Thyroid gland (tissue), 4 donors: ENCODE measurements at regions not wholly inside any gene's neighbourhood (a gene's known extent, or its start where the extent isn't known, plus 50 kb on each side); places are given as distances from the start of the nearest gene placed in this dataset.

Experiments
- DNase-seq, 2 donors: peaks; one replicate each; pipeline ENCODE4 v3.0.0-alpha.2; 2019
- H3K27ac ChIP-seq, 3 donors: fragments of 200-600 bp; sonication (generic); 1 replicate in 2 of 3; 2 replicates in 1 of 3; pipeline ENCODE4 v1.5.1; 2016 to 2019; ENCODE audit warnings: mild to moderate bottlenecking in 1 of 3, moderate library complexity in 1 of 3
- H3K27me3 ChIP-seq: fragments of 200-600 bp; sonication (generic); one replicate; pipeline ENCODE4 v1.5.1; 2019
- H3K36me3 ChIP-seq, 2 donors: fragments of 200-600 bp; sonication (generic); one replicate each; pipeline ENCODE4 v1.5.1; 2016 to 2019
- H3K4me1 ChIP-seq, 2 donors: fragments of 200-600 bp; sonication (generic); one replicate each; pipeline ENCODE4 v1.5.1; 2017 to 2019
- H3K4me3 ChIP-seq, 3 donors: fragments of 200-600 bp; sonication (generic); replicated peaks in 1 of 3; 1 replicate in 2 of 3; 2 replicates in 1 of 3; pipeline ENCODE4 v1.5.1; 2016; ENCODE audit warnings: mild to moderate bottlenecking in 1 of 3
- H3K9me3 ChIP-seq: fragments of 200-600 bp; sonication (generic); one replicate; pipeline ENCODE4 v1.5.1; 2017
- CTCF ChIP-seq, 6 experiments: fragments of 200-600 bp in 3 of 6; fragments of 450-650 bp in 3 of 6; sonication (generic) in 3 of 6; IDR thresholded peaks; one replicate each; pipeline ENCODE4 v1.5.1; 2016 to 2019; ENCODE audit warnings: antibody characterized with exemption in 6 of 6, mild to moderate bottlenecking in 2 of 6, inconsistent platforms in 1 of 6, moderate library complexity in 1 of 6
- POLR2A ChIP-seq, 2 donors: fragments of 450-650 bp; IDR thresholded peaks; one replicate each; pipeline ENCODE4 v1.6.1; 2017; ENCODE audit warnings: antibody characterized with exemption in 2 of 2, mild to moderate bottlenecking in 2 of 2, moderate library complexity in 1 of 2
- WGBS, 2 donors: methylation state at CpG; one replicate each; pipeline ENCODE4 v1.1.5; 2017; 5-methylcytosine and 5-hydroxymethylcytosine counted together
- intact Hi-C: fragments of 100-400 bp; cut with DNase I; formaldehyde crosslinking; loops from one replicate; pipeline ENCODE4 v1.15.1; 2023

- Histone ChIP-seq H3K27me3 (no peaks in the 10 kb centered on the region), H3K36me3 (no peaks in the 10 kb centered on the region), H3K9me3 (no peaks in the 10 kb centered on the region), H3K4me3 (no peak overlapping the region), H3K27ac (no peak overlapping the region), H3K4me1 (no peaks in the 10 kb centered on the region)
- intact Hi-C loops = no loop called here
- TF ChIP-seq CTCF (IDR thresholded peaks at IDR 0.05) (no peak), POLR2A (IDR thresholded peaks at IDR 0.05) (no peak)
- no peak for DNase-seq
Measured at GRCh38 chr5:30900367-30900766, 293.1 kb upstream of the CDH6 start.

- no peaks in the 10 kb centered on the region for H3K9me3 ChIP-seq
- H3K27ac ChIP-seq = no peak overlapping the region
- no peaks in the 10 kb centered on the region for H3K4me1 ChIP-seq
- H3K27me3 ChIP-seq = no peaks in the 10 kb centered on the region
- intact Hi-C loops = no loop called here
- 71 to 77% methylated on average over 2 of the region's 2 CpGs for WGBS, 2 donors
- H3K4me3 ChIP-seq = no peak overlapping the region
- TF ChIP-seq POLR2A (IDR thresholded peaks at IDR 0.05) (no peak), CTCF (IDR thresholded peaks at IDR 0.05) (no peak)
- DNase-seq = no peak
- H3K36me3 ChIP-seq = no peaks in the 10 kb centered on the region
Measured at GRCh38 chr5:30894811-30895210, 298.7 kb upstream of the CDH6 start.

- Histone ChIP-seq H3K27me3 (no peaks in the 10 kb centered on the region), H3K27ac (no peak overlapping the region), H3K9me3 (no peaks in the 10 kb centered on the region), H3K4me3 (no peak overlapping the region), H3K36me3 (no peaks in the 10 kb centered on the region), H3K4me1 (no peaks in the 10 kb centered on the region)
- intact Hi-C loops = no loop called here
- TF ChIP-seq CTCF (IDR thresholded peaks at IDR 0.05) = no peak
- no peak for TF ChIP-seq POLR2A (IDR thresholded peaks at IDR 0.05)
- no peak for DNase-seq
Measured at GRCh38 chr5:30891660-30892059, 301.8 kb upstream of the CDH6 start.

GRCh38 chr5:30890377-30890776 lies 303.1 kb upstream of the CDH6 start:
- Histone ChIP-seq H3K27me3 (no peaks in the 10 kb centered on the region), H3K27ac (no peak overlapping the region), H3K4me1 (no peaks in the 10 kb centered on the region), H3K9me3 (no peaks in the 10 kb centered on the region), H3K4me3 (no peak overlapping the region), H3K36me3 (no peaks in the 10 kb centered on the region)
- intact Hi-C loops = no loop called here
- no peak for TF ChIP-seq CTCF (IDR thresholded peaks at IDR 0.05)
- no peak for TF ChIP-seq POLR2A (IDR thresholded peaks at IDR 0.05)
- DNase-seq = no peak
- WGBS, 2 donors = 42 to 71% methylated on average over 2 of the region's 2 CpGs

- Histone ChIP-seq H3K27me3 (no peaks in the 10 kb centered on the region), H3K9me3 (no peaks in the 10 kb centered on the region), H3K36me3 (no peaks in the 10 kb centered on the region), H3K4me3 (no peak overlapping the region), H3K4me1 (no peaks in the 10 kb centered on the region), H3K27ac (no peak overlapping the region)
- DNase-seq = no peak
- TF ChIP-seq POLR2A (IDR thresholded peaks at IDR 0.05) = no peak
- WGBS, 2 donors = 74 to 89% methylated on average over 3 of the region's 3 CpGs
- intact Hi-C loops = no loop called here
Measured at GRCh38 chr5:30880514-30880913, 313.0 kb upstream of the CDH6 start.

GRCh38 chr5:30879887-30880286 lies 313.6 kb upstream of the CDH6 start:
- Histone ChIP-seq H3K27me3 (no peaks in the 10 kb centered on the region), H3K4me3 (no peak overlapping the region), H3K36me3 (no peaks in the 10 kb centered on the region), H3K27ac (no peak overlapping the region), H3K9me3 (no peaks in the 10 kb centered on the region), H3K4me1 (no peaks in the 10 kb centered on the region)
- TF ChIP-seq CTCF (IDR thresholded peaks at IDR 0.05) (no peak), POLR2A (IDR thresholded peaks at IDR 0.05) (no peak)
- WGBS, 2 donors = 98% methylated on average over 2 of the region's 2 CpGs
- intact Hi-C loops = no loop called here
- DNase-seq = no peak
